Vagina (tissue), 2 donors: ENCODE measurements at regions not wholly inside any gene's neighbourhood (a gene's known extent, or its start where the extent isn't known, plus 50 kb on each side); places are given as distances from the start of the nearest gene placed in this dataset.

Experiments
- POLR2AphosphoS5 ChIP-seq, 2 donors: sonication (generic); formaldehyde crosslinking; IDR thresholded peaks; one replicate each; pipeline ENCODE4 v1.9.0; 2017; ENCODE audit warnings: antibody characterized with exemption in 2 of 2, mild to moderate bottlenecking in 2 of 2, low read depth in 1 of 2; ENCODE audit not compliant: insufficient read depth in 1 of 2
- TF ChIP-seq, protein P1 (sequence below), 3 experiments: fragments of 450-650 bp in 2 of 3; fragments of 200-600 bp in 1 of 3; sonication (generic) in 1 of 3; IDR thresholded peaks; one replicate each; pipeline ENCODE4 v1.5.1; 2017 to 2019; ENCODE audit warnings: antibody characterized with exemption in 3 of 3, mild to moderate bottlenecking in 2 of 3, moderate library complexity in 2 of 3

- TF ChIP-seq, protein P1, sequence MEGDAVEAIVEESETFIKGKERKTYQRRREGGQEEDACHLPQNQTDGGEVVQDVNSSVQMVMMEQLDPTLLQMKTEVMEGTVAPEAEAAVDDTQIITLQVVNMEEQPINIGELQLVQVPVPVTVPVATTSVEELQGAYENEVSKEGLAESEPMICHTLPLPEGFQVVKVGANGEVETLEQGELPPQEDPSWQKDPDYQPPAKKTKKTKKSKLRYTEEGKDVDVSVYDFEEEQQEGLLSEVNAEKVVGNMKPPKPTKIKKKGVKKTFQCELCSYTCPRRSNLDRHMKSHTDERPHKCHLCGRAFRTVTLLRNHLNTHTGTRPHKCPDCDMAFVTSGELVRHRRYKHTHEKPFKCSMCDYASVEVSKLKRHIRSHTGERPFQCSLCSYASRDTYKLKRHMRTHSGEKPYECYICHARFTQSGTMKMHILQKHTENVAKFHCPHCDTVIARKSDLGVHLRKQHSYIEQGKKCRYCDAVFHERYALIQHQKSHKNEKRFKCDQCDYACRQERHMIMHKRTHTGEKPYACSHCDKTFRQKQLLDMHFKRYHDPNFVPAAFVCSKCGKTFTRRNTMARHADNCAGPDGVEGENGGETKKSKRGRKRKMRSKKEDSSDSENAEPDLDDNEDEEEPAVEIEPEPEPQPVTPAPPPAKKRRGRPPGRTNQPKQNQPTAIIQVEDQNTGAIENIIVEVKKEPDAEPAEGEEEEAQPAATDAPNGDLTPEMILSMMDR (IDR thresholded peaks at IDR 0.05): no peak
- no peak for TF ChIP-seq POLR2AphosphoS5 (IDR thresholded peaks at IDR 0.05; ENCODE audit: insufficient read depth in 1 of 2, low read depth in 1 of 2)
These were observed 161.6 kb downstream of the CMPK2 start for GRCh38 chr2:6704077-6704476.
